Sigmoid colon (tissue), 6 donors: ENCODE measurements at regions not wholly inside any gene's neighbourhood (a gene's known extent, or its start where the extent isn't known, plus 50 kb on each side); places are given as distances from the start of the nearest gene placed in this dataset.

Experiments used
- DNase-seq: peaks from one replicate; pipeline ENCODE4 v3.0.0-alpha.2; 2019
- H3K27ac ChIP-seq, 4 donors: fragments of 200-600 bp; sonication (generic); one replicate each; pipeline ENCODE4 v1.5.1; 2016 to 2019; ENCODE audit warnings: mild to moderate bottlenecking in 1 of 4
- H3K27me3 ChIP-seq, 3 donors: fragments of 200-600 bp; sonication (generic); one replicate each; pipeline ENCODE4 v1.5.1; 2019; ENCODE audit warnings: mild to moderate bottlenecking in 1 of 3
- H3K36me3 ChIP-seq, 4 donors: fragments of 200-600 bp; sonication (generic); one replicate each; pipeline ENCODE4 v1.5.1; 2016 to 2019
- H3K4me1 ChIP-seq, 4 donors: fragments of 200-600 bp; sonication (generic); one replicate each; pipeline ENCODE4 v1.5.1; 2017 to 2019
- H3K4me3 ChIP-seq, 4 donors: fragments of 200-600 bp; sonication (generic); one replicate each; pipeline ENCODE4 v1.5.1; 2017 to 2019; ENCODE audit warnings: mild to moderate bottlenecking in 2 of 4, moderate library complexity in 1 of 4
- H3K9me3 ChIP-seq, 4 donors: fragments of 200-600 bp in 3 of 4; sonication (generic) in 3 of 4; one replicate each; pipeline versions ENCODE4 v1.5.1 to v1.6.1; 2013 to 2019
- EP300 ChIP-seq, 4 donors: sonication (generic); formaldehyde crosslinking; IDR thresholded peaks; one replicate each; pipeline ENCODE4 v1.6.1; 2017; ENCODE audit warnings: antibody characterized with exemption in 4 of 4
- POLR2A ChIP-seq, 2 donors: fragments of 450-650 bp; IDR thresholded peaks; one replicate each; pipeline ENCODE4 v1.6.1; 2016; ENCODE audit warnings: antibody characterized with exemption in 2 of 2, mild to moderate bottlenecking in 2 of 2, moderate library complexity in 2 of 2
- POLR2AphosphoS5 ChIP-seq, 4 donors: sonication (generic); formaldehyde crosslinking; IDR thresholded peaks; one replicate each; pipeline ENCODE4 v1.6.1; 2017; ENCODE audit warnings: antibody characterized with exemption in 4 of 4
- WGBS, 2 donors: extraction: QIAGEN DNeasy Blood & Tissue Kit; methylation state at CpG; one replicate each; pipeline ENCODE4 v1.1.7; 2013; 5-methylcytosine and 5-hydroxymethylcytosine counted together
- intact Hi-C: fragments of 100-400 bp; cut with DNase I; formaldehyde crosslinking; loops from one replicate; pipeline ENCODE4 v1.15.1; 2023
- TF ChIP-seq, protein P1 (sequence below), 4 experiments: fragments of 450-650 bp in 3 of 4; fragments of 200-600 bp in 1 of 4; IDR thresholded peaks; one replicate each; pipeline ENCODE4 v1.5.1; 2016 to 2019; ENCODE audit warnings: antibody characterized with exemption in 4 of 4, mild to moderate bottlenecking in 3 of 4, moderate library complexity in 2 of 4
- donor health status: healthy with polysubstance abuse.
- donor health status: healthy.

DNA sequence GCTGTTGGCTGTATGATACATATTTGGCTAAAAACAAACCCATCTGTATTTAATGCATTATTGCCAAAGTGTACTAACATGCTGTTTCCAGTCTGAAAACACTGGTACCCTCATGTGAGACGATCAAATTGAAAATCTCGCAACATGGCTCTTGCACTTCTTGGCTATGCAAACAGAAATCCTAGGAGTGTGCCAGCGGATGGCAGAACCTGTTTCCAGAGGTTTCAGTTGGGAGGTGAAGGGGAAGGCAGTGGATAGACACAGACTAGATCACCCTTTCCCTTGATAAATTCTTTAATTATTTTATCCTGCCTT, 350.3 kb downstream of the TUSC7 start:
- Histone ChIP-seq H3K4me3 (no peak overlapping the region), H3K27me3 (no peaks in the 10 kb centered on the region), H3K9me3 (no peaks in the 10 kb centered on the region), H3K36me3 (no peaks in the 10 kb centered on the region), H3K27ac (no peak overlapping the region), H3K4me1 (no peaks in the 10 kb centered on the region)
- 54 to 89% methylated on average over 3 of the region's 3 CpGs for WGBS, 2 donors
- intact Hi-C loops = loop anchor here (10.0 kb wide), 1 partner anchor 205 kb away; no protein-coding TSS in a partner anchor
- DNase-seq = no peak
- TF ChIP-seq, protein P1, sequence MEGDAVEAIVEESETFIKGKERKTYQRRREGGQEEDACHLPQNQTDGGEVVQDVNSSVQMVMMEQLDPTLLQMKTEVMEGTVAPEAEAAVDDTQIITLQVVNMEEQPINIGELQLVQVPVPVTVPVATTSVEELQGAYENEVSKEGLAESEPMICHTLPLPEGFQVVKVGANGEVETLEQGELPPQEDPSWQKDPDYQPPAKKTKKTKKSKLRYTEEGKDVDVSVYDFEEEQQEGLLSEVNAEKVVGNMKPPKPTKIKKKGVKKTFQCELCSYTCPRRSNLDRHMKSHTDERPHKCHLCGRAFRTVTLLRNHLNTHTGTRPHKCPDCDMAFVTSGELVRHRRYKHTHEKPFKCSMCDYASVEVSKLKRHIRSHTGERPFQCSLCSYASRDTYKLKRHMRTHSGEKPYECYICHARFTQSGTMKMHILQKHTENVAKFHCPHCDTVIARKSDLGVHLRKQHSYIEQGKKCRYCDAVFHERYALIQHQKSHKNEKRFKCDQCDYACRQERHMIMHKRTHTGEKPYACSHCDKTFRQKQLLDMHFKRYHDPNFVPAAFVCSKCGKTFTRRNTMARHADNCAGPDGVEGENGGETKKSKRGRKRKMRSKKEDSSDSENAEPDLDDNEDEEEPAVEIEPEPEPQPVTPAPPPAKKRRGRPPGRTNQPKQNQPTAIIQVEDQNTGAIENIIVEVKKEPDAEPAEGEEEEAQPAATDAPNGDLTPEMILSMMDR (IDR thresholded peaks at IDR 0.05) = no peak
- TF ChIP-seq EP300 (IDR thresholded peaks at IDR 0.05) (no peak), POLR2A (IDR thresholded peaks at IDR 0.05) (no peak), POLR2AphosphoS5 (IDR thresholded peaks at IDR 0.05) (no peak)

DNA sequence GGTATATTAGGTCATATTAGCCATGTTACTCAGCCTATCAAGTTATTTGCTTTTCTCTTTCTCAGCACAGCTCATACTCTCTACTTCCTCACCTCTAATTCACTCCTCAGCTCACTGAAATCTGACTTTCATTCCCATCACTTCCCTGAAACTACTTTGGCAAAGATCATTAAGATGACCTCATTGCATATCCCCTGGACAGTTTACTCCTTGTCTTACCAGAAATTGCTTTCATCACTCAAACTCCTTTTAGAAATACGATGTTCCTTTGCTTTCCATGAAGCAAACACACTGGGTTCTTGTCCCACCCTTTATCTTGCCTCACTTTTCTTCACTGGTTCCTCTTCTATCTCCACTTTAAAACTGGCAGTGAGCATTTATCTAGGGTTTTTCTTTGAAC, 354.4 kb downstream of the TUSC7 start:
- no peak for DNase-seq
- Histone ChIP-seq H3K27me3 (no peaks in the 10 kb centered on the region), H3K4me1 (no peaks in the 10 kb centered on the region), H3K36me3 (no peaks in the 10 kb centered on the region), H3K9me3 (no peaks in the 10 kb centered on the region), H3K27ac (peak overlapping the region in 1 of 4 donors; percentile 48), H3K4me3 (no peak overlapping the region)
- WGBS, 2 donors = 43 to 63% methylated on average over 1 of the region's 1 CpG
- TF ChIP-seq EP300 (IDR thresholded peaks at IDR 0.05) = peak in 1 of 4 donors; percentile 59
- TF ChIP-seq, protein P1 (IDR thresholded peaks at IDR 0.05) = no peak
- TF ChIP-seq POLR2AphosphoS5 (IDR thresholded peaks at IDR 0.05) = peak in 2 of 4 donors; percentile 20 to 28
- intact Hi-C loops = loop anchor here (10.0 kb wide), 1 partner anchor 209 kb away; no protein-coding TSS in a partner anchor

DNA sequence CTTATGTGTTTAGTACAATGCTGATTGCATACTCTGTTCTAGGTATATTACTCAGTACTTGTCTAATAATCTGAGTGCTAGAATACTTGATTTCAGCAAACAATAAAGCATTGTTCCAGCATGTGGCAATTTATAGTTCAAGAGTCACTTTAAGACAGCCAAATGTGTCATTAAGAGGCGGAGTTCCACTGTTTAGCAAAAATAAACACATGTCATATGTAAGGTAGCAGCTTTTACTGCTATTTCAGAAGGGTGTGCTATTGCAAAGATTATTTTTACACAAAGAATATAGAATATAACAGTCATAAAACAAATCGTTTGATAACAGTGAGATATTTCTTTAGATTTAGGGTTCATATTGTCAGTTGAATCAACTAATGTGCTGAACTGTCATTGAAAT, 358.7 kb downstream of the TUSC7 start:
- H3K4me1 ChIP-seq = no peaks in the 10 kb centered on the region
- WGBS, 2 donors = 16 to 62% methylated on average over 2 of the region's 2 CpGs
- H3K36me3 ChIP-seq = no peaks in the 10 kb centered on the region
- no peaks in the 10 kb centered on the region for H3K27me3 ChIP-seq
- intact Hi-C loops = loop anchor here (10.0 kb wide), 1 partner anchor 214 kb away; no protein-coding TSS in a partner anchor
- H3K27ac ChIP-seq = no peak overlapping the region
- DNase-seq = no peak
- H3K4me3 ChIP-seq = no peak overlapping the region
- TF ChIP-seq POLR2A (IDR thresholded peaks at IDR 0.05) = no peak
- no peak for TF ChIP-seq POLR2AphosphoS5 (IDR thresholded peaks at IDR 0.05)
- TF ChIP-seq, protein P1 (IDR thresholded peaks at IDR 0.05) = no peak
- no peak for TF ChIP-seq EP300 (IDR thresholded peaks at IDR 0.05)
- no peaks in the 10 kb centered on the region for H3K9me3 ChIP-seq

DNA sequence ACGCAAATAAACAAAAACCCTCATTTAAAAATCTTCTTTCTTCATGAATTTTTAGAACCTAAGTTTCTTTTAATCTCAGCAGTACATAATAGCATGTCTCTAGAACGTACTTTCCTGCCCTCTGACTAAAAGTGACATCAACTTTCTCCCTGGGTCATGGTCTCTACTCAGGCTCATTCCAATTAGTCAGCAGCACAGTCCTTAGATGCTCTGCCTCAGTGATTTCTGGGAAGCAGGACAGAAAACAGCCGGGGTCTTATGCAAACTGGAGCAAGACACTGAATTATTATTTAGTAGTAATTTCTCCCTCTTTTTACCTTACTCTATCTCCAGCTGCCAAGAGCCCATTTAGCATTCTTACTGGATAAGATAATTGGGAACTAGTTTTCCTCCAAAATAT, 365.2 kb downstream of the TUSC7 start:
- H3K36me3 ChIP-seq = no peaks in the 10 kb centered on the region
- H3K27ac ChIP-seq = no peak overlapping the region

DNA sequence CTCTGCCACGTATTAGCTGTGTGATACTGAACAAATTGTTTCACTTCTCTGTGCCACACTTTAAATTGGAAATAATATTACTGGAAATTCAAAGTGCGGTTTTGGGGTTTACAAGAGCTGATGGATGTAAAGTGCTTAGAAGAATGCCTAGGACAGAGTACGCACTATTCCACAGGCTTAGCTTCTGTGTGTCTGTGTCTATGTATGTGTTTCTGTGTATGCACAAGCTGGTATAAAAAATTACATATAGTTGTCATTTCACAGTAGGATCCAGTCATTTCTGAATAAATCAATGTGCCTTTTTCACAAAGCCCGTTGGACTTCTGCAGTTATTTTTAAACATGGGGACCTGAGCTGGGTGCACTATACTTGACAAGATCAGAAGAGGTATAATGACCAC, 370.4 kb downstream of the TUSC7 start:
- Histone ChIP-seq H3K27ac (no peak overlapping the region), H3K9me3 (no peaks in the 10 kb centered on the region), H3K4me3 (no peak overlapping the region), H3K27me3 (no peaks in the 10 kb centered on the region), H3K4me1 (no peaks in the 10 kb centered on the region), H3K36me3 (no peaks in the 10 kb centered on the region)
- 88% methylated on average over 4 of the region's 4 CpGs for WGBS, 2 donors
- intact Hi-C loops = no loop called here
- no peak for DNase-seq
- TF ChIP-seq, protein P1 (IDR thresholded peaks at IDR 0.05) = no peak
- no peak for TF ChIP-seq POLR2AphosphoS5 (IDR thresholded peaks at IDR 0.05)
- no peak for TF ChIP-seq POLR2A (IDR thresholded peaks at IDR 0.05)
- TF ChIP-seq EP300 (IDR thresholded peaks at IDR 0.05) = no peak

More for the DNA sequence above, 365.2 kb downstream of the TUSC7 start:
- H3K27me3 ChIP-seq = no peaks in the 10 kb centered on the region
- H3K9me3 ChIP-seq = no peaks in the 10 kb centered on the region
- intact Hi-C loops = no loop called here
- TF ChIP-seq EP300 (IDR thresholded peaks at IDR 0.05) = no peak
- WGBS, 2 donors = 70% methylated on average over 3 of the region's 3 CpGs
- no peaks in the 10 kb centered on the region for H3K4me1 ChIP-seq
- no peak for DNase-seq
- no peak overlapping the region for H3K4me3 ChIP-seq
